ENCODE measurements at regions not wholly inside any gene's neighbourhood (a gene's known extent, or its start where the extent isn't known, plus 50 kb on each side); places are given as distances from the start of the nearest gene placed in this dataset.

DNA sequence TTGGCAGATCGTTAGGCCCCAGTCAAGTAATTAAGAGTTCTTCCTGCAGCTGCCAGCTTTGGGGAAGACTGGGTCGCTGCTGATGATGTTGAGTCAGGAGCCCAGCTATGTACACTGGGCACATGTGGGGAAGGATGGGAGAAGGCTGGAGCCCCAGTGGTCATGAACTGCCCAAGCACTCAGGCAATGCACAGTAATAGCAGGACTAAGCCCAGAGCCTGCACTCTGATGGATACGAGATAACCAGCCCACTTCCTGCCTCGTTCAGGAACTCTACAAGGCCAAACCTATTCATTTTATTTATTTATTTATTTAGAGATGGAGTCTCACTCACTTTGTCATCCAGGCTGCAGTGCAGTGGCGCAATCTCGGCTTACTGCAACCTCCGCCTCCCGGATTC, 81.1 kb upstream of the BTG3 start:
- TF ChIP-seq, protein P1, sequence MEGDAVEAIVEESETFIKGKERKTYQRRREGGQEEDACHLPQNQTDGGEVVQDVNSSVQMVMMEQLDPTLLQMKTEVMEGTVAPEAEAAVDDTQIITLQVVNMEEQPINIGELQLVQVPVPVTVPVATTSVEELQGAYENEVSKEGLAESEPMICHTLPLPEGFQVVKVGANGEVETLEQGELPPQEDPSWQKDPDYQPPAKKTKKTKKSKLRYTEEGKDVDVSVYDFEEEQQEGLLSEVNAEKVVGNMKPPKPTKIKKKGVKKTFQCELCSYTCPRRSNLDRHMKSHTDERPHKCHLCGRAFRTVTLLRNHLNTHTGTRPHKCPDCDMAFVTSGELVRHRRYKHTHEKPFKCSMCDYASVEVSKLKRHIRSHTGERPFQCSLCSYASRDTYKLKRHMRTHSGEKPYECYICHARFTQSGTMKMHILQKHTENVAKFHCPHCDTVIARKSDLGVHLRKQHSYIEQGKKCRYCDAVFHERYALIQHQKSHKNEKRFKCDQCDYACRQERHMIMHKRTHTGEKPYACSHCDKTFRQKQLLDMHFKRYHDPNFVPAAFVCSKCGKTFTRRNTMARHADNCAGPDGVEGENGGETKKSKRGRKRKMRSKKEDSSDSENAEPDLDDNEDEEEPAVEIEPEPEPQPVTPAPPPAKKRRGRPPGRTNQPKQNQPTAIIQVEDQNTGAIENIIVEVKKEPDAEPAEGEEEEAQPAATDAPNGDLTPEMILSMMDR (conservative IDR thresholded peaks at IDR 0.05; ENCODE audit: low read length) = 0 out of 2 replicates have a peak, but pooled peaks have one; percentile 10
- TF ChIP-seq EZH2phosphoT487 (IDR thresholded peaks at IDR 0.05; ENCODE audit: borderline replicate concordance) = no peak
- Histone ChIP-seq H3F3A (ENCODE audit: low read depth) (no peaks in the 10 kb centered on the region), H3K9me2 (replicated peaks; ENCODE audit: low read depth, low read length) (no peaks in the 10 kb centered on the region), H3K9ac (ENCODE audit: low read depth, low read length, poor library complexity, severe bottlenecking) (no peak overlapping the region), H2AFZ (ENCODE audit: low read length) (no peak overlapping the region), H3K27me3 (ENCODE audit: insufficient read depth, low read length, poor library complexity, severe bottlenecking) (no peaks in the 10 kb centered on the region), H3K79me2 (ENCODE audit: insufficient read depth, low read length) (no peaks in the 10 kb centered on the region), H3K36me3 (ENCODE audit: insufficient read depth, low read length) (no peaks in the 10 kb centered on the region), H3K4me2 (ENCODE audit: low read depth, low read length, poor library complexity, severe bottlenecking) (peak overlapping the region; percentile 61), H3K4me1 (ENCODE audit: insufficient read depth, low read length, poor library complexity, severe bottlenecking) (peaks cover 34% of the 10 kb centered on the region), H3K4me3 (ENCODE audit: low read length, poor library complexity, severe bottlenecking) (no peak overlapping the region), H3K9me3 (ENCODE audit: insufficient read depth, low read depth, low read length) (no peaks in the 10 kb centered on the region), H4K20me1 (ENCODE audit: insufficient read depth, low read length, poor library complexity, severe bottlenecking) (no peaks in the 10 kb centered on the region)

DNA sequence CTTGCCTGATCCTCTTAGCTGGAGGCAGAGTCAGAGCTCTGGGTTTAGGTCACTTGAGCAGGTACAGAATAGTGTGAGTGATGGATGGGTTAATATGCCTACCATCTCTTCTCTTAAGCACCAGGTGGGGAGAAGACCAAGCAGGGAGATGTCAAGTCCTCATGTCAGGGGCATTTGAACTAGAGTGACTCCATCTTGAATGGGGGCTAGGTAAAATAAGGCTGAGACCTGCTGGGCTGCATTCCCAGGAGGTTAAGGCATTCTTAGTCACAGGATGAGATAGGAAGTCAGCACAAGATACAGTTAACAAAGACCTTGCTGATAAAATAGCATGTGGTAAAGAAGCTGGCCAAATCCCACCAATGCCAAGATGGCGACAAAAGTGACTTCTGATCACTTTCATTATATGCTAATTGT, 77.4 kb upstream of the BTG3 start:
- peaks cover 28% of the 10 kb centered on the region for H3K4me1 ChIP-seq (ENCODE audit: insufficient read depth, low read length, poor library complexity, severe bottlenecking)
- H3K9me3 ChIP-seq (ENCODE audit: insufficient read depth, low read depth, low read length) = no peaks in the 10 kb centered on the region; the same call in 1 of the 2 replicates
- no peaks in the 10 kb centered on the region for H3K79me2 ChIP-seq (ENCODE audit: insufficient read depth, low read length)
- H2AFZ ChIP-seq (ENCODE audit: low read length) = peak overlapping the region; percentile 62; the same call in 1 of the 2 replicates
- H3K27me3 ChIP-seq (ENCODE audit: insufficient read depth, low read length, poor library complexity, severe bottlenecking) = no peaks in the 10 kb centered on the region
- no peaks in the 10 kb centered on the region for H3F3A ChIP-seq (ENCODE audit: low read depth)
- TF ChIP-seq EZH2phosphoT487 (IDR thresholded peaks at IDR 0.05; ENCODE audit: borderline replicate concordance) = no peak
- TF ChIP-seq, protein P1 (conservative IDR thresholded peaks at IDR 0.05; ENCODE audit: low read length) = no peak
- H3K9ac ChIP-seq (ENCODE audit: low read depth, low read length, poor library complexity, severe bottlenecking) = no peak overlapping the region
- H4K20me1 ChIP-seq (ENCODE audit: insufficient read depth, low read length, poor library complexity, severe bottlenecking) = no peaks in the 10 kb centered on the region
- no peaks in the 10 kb centered on the region for H3K9me2 ChIP-seq (replicated peaks; ENCODE audit: low read depth, low read length)
- no peak overlapping the region for H3K4me2 ChIP-seq (ENCODE audit: low read depth, low read length, poor library complexity, severe bottlenecking)
- no peaks in the 10 kb centered on the region for H3K36me3 ChIP-seq (ENCODE audit: insufficient read depth, low read length)
- no peak overlapping the region for H3K4me3 ChIP-seq (ENCODE audit: low read length, poor library complexity, severe bottlenecking)

DNA sequence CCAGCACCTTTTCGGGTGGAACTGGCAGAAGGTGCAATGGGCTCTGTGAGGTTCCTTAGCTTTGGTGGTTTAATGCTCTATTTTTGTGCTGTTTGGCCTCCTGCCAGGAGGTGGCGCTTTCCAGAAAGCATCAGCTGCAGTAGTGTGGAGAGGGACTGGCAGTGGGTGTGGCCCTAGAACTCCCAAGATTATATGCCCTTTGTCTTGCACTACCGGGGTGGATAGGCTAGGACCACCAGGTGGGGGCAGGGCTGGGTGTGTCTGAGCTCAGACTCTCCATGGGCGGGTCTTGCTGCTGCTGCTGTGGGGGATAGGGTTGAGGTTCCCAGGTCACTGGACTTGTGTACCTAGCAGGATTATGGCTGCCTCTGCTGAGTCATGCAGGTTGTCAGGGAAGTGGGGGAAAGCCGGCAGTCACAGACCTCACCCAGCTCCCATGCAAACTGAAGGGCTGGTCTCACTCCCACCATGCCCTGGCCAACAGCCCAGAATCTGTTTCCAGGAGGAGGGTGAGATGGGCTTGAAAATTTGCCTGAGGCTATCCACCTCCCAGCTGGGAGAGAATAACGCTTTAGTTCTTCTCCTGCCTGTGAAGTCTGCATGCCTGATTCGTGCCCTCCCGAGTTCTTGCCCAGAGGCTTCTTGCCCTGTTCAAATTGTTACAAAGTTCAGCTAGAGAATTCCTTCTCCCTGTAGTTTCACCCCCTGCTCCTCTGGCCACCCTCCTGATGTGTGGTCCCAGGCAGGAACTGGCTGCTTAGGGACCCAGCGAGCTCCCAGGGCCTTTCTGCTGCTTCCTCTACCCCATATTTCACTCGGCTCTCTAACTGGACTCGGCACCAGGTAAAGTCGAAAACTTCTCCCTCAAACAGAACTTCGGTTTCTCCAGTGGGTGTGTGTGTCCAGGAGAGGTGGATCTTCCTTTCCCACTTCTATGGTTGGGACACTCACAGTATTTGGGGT, 76.5 kb upstream of the BTG3 start:
- Histone ChIP-seq H3K4me3 (ENCODE audit: low read length, poor library complexity, severe bottlenecking) (no peak overlapping the region), H4K20me1 (ENCODE audit: insufficient read depth, low read length, poor library complexity, severe bottlenecking) (no peaks in the 10 kb centered on the region), H3K9ac (ENCODE audit: low read depth, low read length, poor library complexity, severe bottlenecking) (peak overlapping the region; percentile 1), H3K4me1 (ENCODE audit: insufficient read depth, low read length, poor library complexity, severe bottlenecking) (peaks cover 28% of the 10 kb centered on the region), H3K27me3 (ENCODE audit: insufficient read depth, low read length, poor library complexity, severe bottlenecking) (no peaks in the 10 kb centered on the region), H3K9me3 (ENCODE audit: insufficient read depth, low read depth, low read length) (no peaks in the 10 kb centered on the region; the same call in 1 of the 2 replicates), H3K36me3 (ENCODE audit: insufficient read depth, low read length) (no peaks in the 10 kb centered on the region), H3F3A (ENCODE audit: low read depth) (no peaks in the 10 kb centered on the region), H3K4me2 (ENCODE audit: low read depth, low read length, poor library complexity, severe bottlenecking) (peak overlapping the region; percentile 37), H2AFZ (ENCODE audit: low read length) (peak overlapping the region; percentile 62), H3K9me2 (replicated peaks; ENCODE audit: low read depth, low read length) (no peaks in the 10 kb centered on the region), H3K79me2 (ENCODE audit: insufficient read depth, low read length) (no peaks in the 10 kb centered on the region)
- TF ChIP-seq EZH2phosphoT487 (IDR thresholded peaks at IDR 0.05; ENCODE audit: borderline replicate concordance) = no peak
- TF ChIP-seq, protein P1 (conservative IDR thresholded peaks at IDR 0.05; ENCODE audit: low read length) = peak; percentile 57
